Nephron (organoid): ENCODE measurements at regions not wholly inside any gene's neighbourhood (a gene's known extent, or its start where the extent isn't known, plus 50 kb on each side); places are given as distances from the start of the nearest gene placed in this dataset.

Experiments
- H3K27ac Mint-ChIP-seq, 3 experiments: 2 replicates each; pipeline ENCODE4 v1.8.0; 2020; ENCODE audit warnings: mixed read lengths in 3 of 3, mild to moderate bottlenecking in 2 of 3, moderate library complexity in 1 of 3
- H3K27me3 Mint-ChIP-seq: 2 replicates; pipeline ENCODE4 v1.8.0; 2021; ENCODE audit warnings: low read depth, mild to moderate bottlenecking, moderate library complexity, mixed read lengths
- H3K36me3 Mint-ChIP-seq: 2 replicates; pipeline ENCODE4 v1.8.0; 2020; ENCODE audit warnings: low read depth, mixed read lengths
- H3K4me1 Mint-ChIP-seq: 2 replicates; pipeline ENCODE4 v1.8.0; 2020; ENCODE audit warnings: mixed read lengths
- H3K4me3 Mint-ChIP-seq, 3 experiments: 2 replicates each; pipeline ENCODE4 v1.8.0; 2020; ENCODE audit warnings: mild to moderate bottlenecking in 3 of 3, mixed read lengths in 3 of 3, moderate library complexity in 2 of 3
- H3K9me3 Mint-ChIP-seq: 2 replicates; pipeline ENCODE4 v1.8.0; 2020; ENCODE audit warnings: mixed read lengths
- CTCF ChIP-seq, 3 experiments: fragments of 200-600 bp; sonication (generic); IDR thresholded peaks; one replicate each; pipeline ENCODE4 v1.5.0; 2021; ENCODE audit warnings: antibody characterized with exemption in 3 of 3; ENCODE audit not compliant: unreplicated experiment in 3 of 3

GRCh38 chr7:37516664-37517063, 68.0 kb upstream of the ELMO1 start:
- H3K9me3 Mint-ChIP-seq, result no peaks in the 10 kb centered on the region
- peaks cover 4% of the 10 kb centered on the region for H3K4me1 Mint-ChIP-seq
- peaks cover 4% of the 10 kb centered on the region for H3K27me3 Mint-ChIP-seq

GRCh38 chr7:37518266-37518665, 69.6 kb upstream of the ELMO1 start:
- no peaks in the 10 kb centered on the region for H3K9me3 Mint-ChIP-seq
- H3K36me3 Mint-ChIP-seq, result no peaks in the 10 kb centered on the region
- no peak overlapping the region for H3K27ac Mint-ChIP-seq
- no peak for TF ChIP-seq CTCF (IDR thresholded peaks at IDR 0.05; ENCODE audit: unreplicated experiment in 3 of 3)
- H3K27me3 Mint-ChIP-seq, result peaks cover 4% of the 10 kb centered on the region
- no peak overlapping the region for H3K4me3 Mint-ChIP-seq
- no peaks in the 10 kb centered on the region for H3K4me1 Mint-ChIP-seq

More at GRCh38 chr7:37516664-37517063, 68.0 kb upstream of the ELMO1 start:
- no peaks in the 10 kb centered on the region for H3K36me3 Mint-ChIP-seq
- TF ChIP-seq CTCF (IDR thresholded peaks at IDR 0.05; ENCODE audit: unreplicated experiment in 3 of 3), result no peak
- no peak overlapping the region for H3K27ac Mint-ChIP-seq
- H3K4me3 Mint-ChIP-seq, result no peak overlapping the region

GRCh38 chr7:37524056-37524455, 75.4 kb upstream of the ELMO1 start:
- TF ChIP-seq CTCF (IDR thresholded peaks at IDR 0.05; ENCODE audit: unreplicated experiment in 3 of 3), result no peak
- Mint-ChIP-seq H3K27me3 (peaks cover 6% of the 10 kb centered on the region), H3K4me3 (no peak overlapping the region), H3K36me3 (no peaks in the 10 kb centered on the region), H3K27ac (no peak overlapping the region), H3K9me3 (no peaks in the 10 kb centered on the region), H3K4me1 (no peaks in the 10 kb centered on the region)

GRCh38 chr7:37524797-37525196, 76.1 kb upstream of the ELMO1 start:
- no peak overlapping the region for H3K4me3 Mint-ChIP-seq
- H3K36me3 Mint-ChIP-seq, result no peaks in the 10 kb centered on the region
- no peaks in the 10 kb centered on the region for H3K9me3 Mint-ChIP-seq
- no peak for TF ChIP-seq CTCF (IDR thresholded peaks at IDR 0.05; ENCODE audit: unreplicated experiment in 3 of 3)
- H3K27ac Mint-ChIP-seq, result no peak overlapping the region
- no peaks in the 10 kb centered on the region for H3K4me1 Mint-ChIP-seq
- H3K27me3 Mint-ChIP-seq, result peaks cover 6% of the 10 kb centered on the region

- no peak for TF ChIP-seq CTCF (IDR thresholded peaks at IDR 0.05; ENCODE audit: unreplicated experiment in 3 of 3)
- no peak overlapping the region for H3K4me3 Mint-ChIP-seq
- no peaks in the 10 kb centered on the region for H3K4me1 Mint-ChIP-seq
- peaks cover 4% of the 10 kb centered on the region for H3K9me3 Mint-ChIP-seq
- H3K27me3 Mint-ChIP-seq, result peaks cover 6% of the 10 kb centered on the region
- no peak overlapping the region for H3K27ac Mint-ChIP-seq
- H3K36me3 Mint-ChIP-seq, result no peaks in the 10 kb centered on the region
Measured at GRCh38 chr7:37526623-37527022, 78.0 kb upstream of the ELMO1 start.

- no peak for TF ChIP-seq CTCF (IDR thresholded peaks at IDR 0.05; ENCODE audit: unreplicated experiment in 3 of 3)
- Mint-ChIP-seq H3K36me3 (no peaks in the 10 kb centered on the region), H3K9me3 (peaks cover 7% of the 10 kb centered on the region), H3K4me1 (no peaks in the 10 kb centered on the region), H3K27me3 (peaks cover 6% of the 10 kb centered on the region), H3K27ac (no peak overlapping the region), H3K4me3 (no peak overlapping the region)
Measured at GRCh38 chr7:37527109-37527508, 78.4 kb upstream of the ELMO1 start.
